COLO668 (cell line): ENCODE measurements at regions not wholly inside any gene's neighbourhood (a gene's known extent, or its start where the extent isn't known, plus 50 kb on each side); places are given as distances from the start of the nearest gene placed in this dataset.

Source experiments
- DNase-seq: peaks from one replicate; lab custom pipeline; 2025; ENCODE audit not compliant: unreplicated experiment; lab: John Stamatoyannopoulos, UW

DNA sequence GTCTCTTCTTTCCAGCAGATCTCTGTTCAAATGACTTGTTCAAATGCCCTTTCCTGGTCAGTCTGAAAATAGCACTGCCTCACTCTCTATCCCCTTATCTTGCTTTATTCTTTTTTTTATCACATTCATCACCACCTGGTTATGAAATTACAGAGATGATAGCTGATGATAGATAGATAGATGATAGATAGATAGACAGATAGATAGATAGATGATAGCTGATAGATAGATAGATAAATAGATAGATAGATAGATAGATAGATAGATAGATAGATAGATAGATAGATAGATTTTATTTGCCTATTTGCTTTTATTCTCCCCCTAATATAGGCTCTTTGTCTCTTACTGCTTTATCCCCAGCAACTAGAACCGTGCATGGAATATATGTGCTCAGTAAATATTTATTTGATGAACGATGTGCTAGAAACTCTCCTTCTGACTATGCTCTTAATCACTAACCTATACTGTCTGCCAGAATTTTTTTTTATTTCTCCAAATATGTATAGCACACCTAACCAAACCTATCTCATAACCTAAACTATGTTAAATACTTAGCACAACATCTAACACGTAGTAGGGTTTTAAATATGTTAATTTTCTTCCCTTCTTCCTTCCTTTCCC is 372.8 kb upstream of the DUSP10 start:
- no peak for DNase-seq

DNA sequence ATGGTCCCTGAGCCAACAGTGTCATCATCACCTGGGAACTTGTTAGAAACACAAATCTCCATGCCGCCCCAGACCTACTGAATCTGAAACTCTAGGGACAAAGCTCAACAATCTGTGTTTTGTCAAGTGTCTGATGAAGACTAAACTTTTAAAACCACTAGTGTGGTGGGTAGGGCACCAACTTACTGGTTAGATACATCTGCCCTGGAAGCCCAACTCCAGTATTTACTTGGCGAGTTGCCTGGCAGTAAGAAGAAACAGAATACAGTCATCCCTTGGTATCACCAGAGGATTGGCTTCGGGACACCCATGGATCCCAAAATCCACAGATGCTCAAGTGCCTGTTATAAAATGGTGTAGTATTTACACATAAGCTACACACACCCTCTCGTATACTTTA is 367.9 kb upstream of the DUSP10 start:
- DNase-seq: no peak

DNA sequence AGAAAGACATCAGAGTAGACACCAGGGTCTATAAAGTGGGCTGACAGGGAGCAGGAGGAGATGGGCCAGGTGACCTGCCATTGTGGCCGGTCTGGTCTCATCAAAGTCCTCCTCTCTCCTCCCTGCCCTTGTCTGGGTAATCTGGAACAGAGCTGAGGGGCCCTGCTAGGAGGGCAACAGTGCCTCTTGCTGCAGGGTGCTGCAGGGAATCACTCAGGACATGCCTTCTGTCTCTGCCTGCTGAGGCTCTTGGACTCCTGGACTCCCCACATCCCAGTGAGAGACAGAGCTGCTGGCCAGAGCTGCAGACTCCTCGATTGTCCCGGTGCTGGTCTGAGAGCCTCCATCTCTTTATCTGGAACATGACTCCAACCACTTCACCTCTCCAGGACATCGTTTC is 366.1 kb upstream of the DUSP10 start:
- no peak for DNase-seq

DNA sequence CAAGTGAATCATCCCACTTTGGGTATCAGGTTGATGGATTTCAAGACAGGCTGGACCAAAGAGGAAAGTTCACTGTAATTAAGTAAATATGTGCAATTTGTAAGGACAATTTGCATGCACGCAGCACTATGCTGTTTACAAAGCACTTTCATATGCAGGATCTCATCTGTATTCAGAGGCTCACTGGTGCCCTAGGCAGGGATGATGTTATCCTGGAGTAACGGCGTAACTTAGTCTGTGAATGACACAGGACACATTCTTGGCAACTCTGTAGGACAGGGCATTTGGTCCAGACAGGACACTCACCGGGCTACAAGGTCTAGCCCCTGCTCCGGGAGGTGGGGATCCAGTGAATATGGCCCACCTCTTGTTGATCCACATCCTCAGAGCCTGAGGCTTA is 365.4 kb upstream of the DUSP10 start:
- DNase-seq: no peak

DNA sequence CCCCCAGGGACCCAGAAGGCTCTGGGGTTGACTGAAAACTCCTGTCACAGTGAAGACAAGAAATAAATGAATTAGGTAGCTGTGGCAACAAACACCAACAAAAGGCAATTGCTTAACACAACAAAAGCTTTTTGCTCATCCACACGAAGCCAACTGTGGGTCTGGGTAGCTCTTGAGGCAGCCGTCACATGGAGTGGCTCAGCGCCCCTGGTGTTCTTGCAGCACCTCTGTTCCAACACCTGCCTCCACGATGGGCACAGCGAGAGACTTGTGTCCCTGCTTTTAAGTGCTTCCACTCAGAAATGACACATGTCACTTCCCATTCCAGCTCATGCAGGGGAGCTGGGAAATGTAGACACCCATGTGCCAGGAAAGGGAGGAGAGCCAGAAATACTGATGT is 364.5 kb upstream of the DUSP10 start:
- DNase-seq: no peak

DNA sequence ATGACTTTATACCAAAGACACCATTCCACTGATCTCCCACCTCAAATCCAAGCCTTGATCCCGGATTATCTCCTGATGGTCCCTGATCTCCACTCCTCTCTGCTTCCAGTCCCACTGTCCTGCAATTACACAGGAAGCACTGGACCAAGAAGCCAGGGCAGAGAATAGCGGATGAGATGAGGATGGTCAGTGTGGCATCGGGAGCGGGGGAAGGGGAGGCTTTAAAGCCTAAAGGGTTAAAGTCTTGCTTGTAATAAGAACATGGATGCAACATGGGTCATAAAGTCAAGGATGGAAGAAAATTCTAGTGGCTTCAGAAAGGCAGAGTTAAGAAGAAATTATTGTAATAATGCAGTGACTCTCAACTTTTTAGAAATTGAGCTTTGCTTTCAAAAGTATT is 364.0 kb upstream of the DUSP10 start:
- no peak for DNase-seq

DNA sequence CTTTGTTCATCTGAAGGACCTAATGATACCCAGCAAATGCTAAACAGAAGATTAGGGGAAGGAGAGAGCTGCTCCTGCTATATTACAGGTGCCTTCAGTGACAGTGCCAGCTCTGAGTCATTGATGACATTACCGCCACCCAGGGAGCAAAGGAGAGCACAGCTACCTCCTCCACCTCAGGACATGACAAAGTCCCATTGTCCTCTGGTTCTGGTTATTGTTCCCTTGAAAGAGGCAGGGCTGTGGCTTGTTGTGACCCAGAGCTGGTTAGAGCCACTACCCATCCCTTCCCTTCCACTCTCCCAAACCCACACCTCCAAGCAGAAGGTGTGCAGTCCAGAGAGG is 363.5 kb upstream of the DUSP10 start:
- DNase-seq: peak; percentile 17

DNA sequence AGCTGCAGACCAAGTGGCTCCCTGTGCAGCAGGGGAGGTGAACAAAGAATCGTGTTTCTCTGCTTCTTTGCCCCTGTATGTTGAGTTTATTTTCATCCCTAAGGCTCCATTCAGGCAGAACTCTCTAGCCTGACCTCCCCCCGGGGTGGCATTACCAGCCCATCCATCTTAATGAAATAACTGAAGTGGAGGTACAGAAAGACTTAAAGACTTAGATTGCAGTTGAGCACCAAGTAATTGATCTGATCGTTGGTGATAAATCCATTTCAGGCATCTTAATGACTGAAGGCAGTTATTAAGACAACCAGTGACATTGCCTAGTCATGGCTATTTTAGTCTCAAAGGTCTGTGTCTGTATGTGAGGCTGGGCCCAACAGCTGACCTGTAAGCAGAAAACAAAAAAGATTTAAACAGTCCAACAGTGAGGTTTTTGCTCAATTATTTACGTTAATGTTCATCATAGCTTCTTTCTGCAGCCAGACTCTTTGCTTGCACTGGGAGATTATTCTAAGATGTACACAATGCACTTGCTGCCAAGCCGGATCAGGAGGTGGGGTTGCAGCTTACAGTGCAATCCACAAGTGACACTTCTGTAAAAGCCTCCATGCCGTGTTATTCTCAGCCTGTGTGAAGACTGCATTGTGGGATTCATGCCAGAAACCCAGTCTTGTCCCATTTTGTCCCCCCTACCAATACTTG is 363.0 kb upstream of the DUSP10 start:
- no peak for DNase-seq

DNA sequence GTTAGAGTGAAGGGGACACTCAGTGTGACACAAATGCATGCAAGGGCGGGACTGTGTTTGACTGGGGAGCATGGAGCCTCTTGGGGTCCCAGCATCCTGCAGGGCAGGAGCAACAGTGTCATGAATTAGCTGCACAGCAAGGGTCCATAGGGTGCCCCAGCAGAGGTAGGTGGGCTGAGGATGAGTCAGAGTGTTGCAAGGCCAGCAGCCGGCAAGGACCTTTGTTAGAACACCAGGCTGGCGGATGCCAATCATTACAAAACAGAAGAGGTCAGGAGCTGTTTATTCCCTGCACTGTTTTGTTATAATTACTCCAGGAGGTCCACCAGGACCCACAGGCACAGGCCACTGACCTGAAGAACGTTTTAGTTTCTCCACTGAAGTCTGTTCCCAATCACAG is 362.2 kb upstream of the DUSP10 start:
- DNase-seq: no peak

DNA sequence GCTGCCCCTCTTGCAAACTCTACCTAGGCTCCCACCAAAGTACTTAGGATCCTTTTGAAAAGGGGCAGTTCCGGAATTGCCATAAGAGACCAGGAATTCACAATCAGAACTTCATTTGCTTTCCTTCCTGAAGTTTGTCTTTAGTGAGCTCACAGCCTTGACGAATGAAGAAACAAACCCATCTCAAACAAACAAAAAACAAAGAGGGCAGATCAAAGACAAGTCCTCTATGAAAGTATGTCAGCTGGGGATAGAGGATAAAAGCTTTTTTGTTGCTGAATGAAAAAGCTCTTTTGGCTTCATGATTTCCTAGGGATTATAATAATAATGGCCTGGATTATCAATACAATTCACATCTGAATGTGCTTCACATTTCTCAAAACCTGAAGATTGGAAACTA is 357.9 kb upstream of the DUSP10 start:
- no peak for DNase-seq

DNA sequence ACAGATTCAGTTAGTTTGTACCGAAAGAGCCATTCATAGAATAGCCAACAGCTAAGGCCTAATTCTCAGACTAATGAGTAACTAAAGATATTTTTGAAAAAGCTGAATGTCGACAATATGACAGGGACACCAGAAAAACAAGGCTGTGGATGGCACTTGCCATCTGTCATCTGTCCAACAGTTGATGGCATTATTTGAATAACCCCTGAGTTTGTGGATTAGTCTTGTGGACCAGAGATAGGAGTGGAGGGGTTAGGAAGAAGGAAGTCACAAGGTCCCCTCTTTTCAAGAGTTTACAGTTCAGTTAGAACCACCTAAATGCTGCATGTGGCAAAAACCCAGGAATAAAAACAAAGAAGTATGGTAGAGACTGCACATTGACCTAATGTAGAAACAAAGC is 356.5 kb upstream of the DUSP10 start:
- DNase-seq: no peak

DNA sequence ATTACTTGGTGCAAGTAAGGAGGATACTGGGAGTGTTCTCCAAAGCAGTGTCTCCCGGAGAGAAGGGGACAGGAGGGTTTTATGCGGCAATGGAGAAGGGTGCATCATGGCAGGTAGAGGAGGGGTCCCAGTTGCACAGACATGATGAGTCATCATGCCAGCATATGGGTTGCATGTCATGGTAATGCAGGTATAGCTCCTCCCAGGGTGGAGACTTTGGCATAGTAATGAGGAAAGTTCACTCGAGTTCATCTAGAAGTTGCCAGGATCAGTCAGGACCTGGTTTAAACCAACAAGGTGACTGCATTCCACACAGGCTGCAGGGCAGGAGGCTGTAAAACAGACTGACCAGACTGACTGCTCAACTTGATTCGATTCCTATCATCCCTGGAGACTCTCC is 355.7 kb upstream of the DUSP10 start:
- no peak for DNase-seq

DNA sequence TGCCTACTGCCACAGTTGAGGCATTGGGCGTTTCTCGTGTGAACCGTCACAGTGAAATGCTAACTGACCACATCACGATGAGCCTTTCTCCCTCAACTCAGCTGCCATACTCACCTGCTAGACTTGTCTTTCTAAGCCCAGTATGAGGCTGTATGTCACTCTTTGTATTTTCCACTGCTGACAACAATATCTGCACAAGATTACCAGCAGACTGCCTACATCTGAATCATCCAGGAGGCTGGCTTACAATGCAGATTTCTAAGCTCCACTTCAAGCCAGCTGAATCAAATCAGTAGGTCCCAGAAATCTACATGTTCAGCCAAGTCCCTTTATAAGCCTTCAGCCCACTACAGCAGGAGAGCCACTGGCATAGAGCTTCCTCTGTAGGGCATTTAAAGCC is 355.0 kb upstream of the DUSP10 start:
- DNase-seq: no peak

DNA sequence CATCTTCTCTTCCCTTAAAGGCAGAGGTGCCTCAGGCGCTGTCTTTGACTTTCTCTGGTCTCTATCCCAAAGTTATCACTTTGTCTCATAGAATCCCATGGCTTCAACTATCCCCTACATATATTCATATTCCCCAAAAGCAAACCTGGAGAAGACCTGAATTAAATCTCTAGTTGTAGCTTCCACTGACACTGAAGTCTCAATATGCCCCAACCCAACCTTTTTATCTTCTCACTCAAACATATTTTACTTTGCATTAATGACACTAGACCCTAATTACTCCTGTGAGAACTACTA is 354.5 kb upstream of the DUSP10 start:
- DNase-seq: no peak

DNA sequence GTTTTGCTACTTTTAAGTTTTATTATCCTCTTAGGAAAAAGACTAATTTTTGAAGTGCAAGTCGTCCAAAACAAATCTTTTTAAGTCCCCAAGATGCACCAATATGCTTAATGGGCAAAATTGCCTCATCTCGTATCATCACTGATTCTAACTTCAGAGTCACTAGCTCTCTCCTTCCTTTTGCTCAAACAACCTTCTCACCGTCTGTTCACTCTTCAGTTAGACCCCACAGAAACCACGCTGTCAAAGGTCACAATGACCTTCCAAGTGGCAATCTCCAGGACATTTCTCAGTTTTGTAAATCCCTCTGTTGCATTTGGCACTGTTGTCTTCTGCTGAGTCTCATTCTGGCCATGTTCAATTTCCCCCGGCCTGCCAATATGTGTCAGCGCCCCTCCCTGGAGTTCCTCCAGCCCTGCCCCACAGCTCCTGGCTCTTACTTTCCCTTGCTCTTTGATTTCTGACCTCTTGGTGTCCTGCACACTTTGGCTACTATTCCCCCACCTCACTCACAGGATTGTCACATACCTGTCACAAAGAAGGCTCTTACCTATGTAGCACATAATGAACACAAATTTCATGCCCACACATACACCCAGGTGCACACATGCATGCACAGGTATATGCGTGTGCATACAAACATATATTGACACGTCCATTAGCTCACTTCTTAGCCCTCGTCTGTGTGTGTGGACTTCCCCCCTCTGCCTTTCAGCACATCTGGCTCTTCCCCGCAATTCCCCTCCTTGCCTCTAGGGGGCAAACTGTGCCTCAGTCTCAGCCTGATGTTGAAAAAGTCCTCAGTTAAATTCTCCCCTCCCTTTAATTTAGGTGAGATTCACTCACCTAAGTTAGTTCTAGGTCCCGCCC is 354.0 kb upstream of the DUSP10 start:
- peak; percentile 19 for DNase-seq

DNA sequence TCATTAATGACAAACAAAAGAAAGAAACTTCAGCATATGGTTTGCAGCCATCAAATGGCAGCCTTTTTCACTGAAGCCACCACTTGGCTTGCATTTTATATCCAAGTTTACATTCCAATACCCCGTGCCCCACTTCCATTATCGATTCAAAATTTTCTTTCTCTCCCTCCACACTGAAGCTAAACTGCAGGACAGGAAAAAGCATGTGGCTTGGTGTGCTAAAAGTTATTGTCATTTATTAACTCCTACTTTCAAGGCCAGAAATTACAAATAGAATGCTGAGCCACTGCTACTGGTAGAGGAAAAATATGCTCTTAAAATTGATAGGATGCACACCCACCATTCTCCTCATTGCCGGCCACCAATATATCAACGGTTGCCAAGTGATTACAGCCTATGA is 351.6 kb upstream of the DUSP10 start:
- no peak for DNase-seq

DNA sequence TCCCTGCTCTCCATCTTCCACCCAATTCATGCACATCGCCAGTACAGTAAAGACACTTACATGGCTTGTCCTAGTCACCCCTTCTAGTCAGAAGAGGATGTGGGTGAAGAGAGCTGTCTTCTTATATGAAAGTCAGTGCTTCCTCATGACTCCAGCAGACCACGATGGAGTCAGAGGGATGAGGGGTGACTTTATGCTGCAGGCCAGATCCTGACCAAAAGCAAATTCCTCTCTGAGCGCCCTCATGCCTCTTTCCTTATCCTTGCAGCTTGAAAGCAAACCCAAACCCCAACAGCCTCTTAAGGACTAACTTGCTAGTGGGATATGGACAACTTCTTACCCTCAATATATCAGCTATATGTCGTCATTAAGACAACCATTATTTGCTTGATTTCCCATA is 348.2 kb upstream of the DUSP10 start:
- DNase-seq: no peak

DNA sequence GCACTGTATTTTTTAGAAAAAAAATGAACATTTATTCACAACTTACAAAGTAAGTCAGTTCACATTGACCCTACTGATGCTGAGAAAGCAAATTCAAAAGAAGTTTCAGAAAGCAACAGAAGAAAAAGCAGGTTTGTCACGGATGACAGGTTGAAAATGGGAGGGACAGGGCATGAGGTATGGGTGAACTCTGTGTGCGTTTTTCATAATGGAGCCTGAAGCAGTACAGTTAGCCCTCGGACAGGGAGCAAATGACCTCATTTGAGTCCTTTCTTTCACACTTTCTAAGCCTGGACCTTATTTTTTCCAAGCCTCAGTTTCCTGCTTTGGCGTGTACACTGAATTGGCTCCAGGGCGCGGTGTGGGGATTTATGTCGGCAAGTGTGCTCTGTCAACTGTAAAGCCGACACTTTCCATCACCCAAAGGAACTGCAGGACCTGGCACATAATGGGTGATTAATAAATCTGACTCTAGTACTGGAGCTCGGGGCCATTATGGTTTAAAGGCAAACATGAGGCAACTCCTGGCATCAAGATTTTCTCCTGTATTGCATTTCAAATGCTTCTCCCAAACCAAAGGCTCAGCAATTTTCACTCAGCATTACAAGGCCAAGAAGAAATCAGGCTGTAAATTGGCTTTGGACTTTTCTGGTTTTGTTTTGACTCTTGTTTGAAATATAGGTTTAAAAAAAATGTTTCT is 345.5 kb upstream of the DUSP10 start:
- DNase-seq: no peak

DNA sequence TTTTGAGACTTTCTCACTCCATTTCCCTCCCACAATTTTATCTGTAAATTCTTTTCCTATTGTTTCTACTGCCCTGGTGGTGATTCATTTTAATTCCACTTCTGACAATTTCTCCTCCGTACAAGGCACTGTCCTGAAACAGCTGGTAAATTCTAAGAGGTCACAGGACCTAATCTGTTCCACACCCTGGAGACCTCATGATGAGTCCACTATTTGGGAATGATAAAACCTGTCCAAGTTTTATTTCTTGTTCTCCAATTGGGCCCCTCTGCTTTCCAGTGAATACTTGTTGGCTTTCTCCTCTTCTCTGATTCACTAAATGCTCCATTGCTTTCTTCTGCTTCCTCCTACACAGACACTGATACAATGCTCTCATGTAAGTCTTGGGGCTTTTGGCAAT is 343.1 kb upstream of the DUSP10 start:
- DNase-seq: no peak

DNA sequence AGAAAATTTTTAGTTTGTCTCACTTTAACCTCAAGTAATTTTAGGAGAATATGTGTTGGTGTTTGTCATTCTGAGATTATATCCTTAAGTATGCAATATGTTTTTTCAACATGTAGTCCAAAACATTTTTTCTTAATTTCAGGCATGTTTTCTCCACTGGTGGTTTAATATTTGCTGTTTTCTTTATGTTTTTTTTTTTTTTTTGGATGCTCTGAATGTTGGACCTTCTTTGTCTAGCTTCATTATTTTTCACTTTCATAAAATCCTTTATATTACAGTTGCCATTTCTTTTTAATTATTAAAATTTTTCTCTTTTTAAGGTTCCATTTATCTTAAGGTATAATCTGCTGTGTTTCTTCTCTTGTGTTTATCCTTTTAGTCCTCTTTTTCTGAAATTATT is 342.2 kb upstream of the DUSP10 start:
- no peak for DNase-seq

DNA sequence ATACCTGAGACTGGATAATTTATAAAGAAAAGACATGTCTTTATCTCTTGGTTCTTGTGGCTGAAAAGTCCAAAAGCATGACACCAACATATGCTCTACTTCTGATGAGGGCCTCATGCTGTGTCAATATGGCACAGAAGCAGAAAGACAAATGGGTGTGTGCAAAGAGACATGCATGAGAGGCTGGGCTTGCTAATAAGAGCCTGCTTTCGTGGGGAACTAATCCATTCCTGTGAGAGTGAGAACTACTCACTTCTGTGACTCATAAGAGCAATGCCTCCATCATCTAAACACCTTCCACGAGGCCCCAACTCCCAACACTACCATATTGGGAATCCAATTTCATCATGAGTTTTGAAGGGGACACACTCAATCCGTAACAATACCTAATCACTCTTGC is 340.0 kb upstream of the DUSP10 start:
- DNase-seq: no peak

DNA sequence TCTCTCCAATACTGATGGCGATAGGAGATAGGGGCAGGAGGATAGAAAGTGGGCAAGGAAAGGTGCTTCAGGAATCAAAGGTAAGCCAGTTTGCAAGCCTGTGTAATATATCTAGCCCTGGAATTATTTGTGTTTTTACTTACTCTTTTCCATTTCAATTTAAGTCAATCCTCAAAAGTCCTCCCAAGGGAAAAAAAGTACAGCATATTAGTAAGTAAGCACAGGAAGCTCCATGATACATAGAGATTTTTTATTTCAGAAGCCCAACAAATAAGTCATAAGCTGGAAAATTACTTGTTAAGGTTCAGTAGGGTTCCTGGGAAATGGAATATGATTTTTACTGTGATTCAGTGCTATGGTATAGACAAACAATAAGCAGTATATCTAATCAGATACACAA is 337.7 kb upstream of the DUSP10 start:
- no peak for DNase-seq
